Umbilical cord (tissue), 1 donor: ENCODE measurements at regions not wholly inside any gene's neighbourhood (a gene's known extent, or its start where the extent isn't known, plus 50 kb on each side); places are given as distances from the start of the nearest gene placed in this dataset.
"Not testable (repeated sequence)": the region's sequence is repeated elsewhere in the genome, so short reads cannot be mapped to it uniquely, and the experiment has no call there.

Experiments used
- DNase-seq: peaks from one replicate; pipeline ENCODE4 v3.0.0-alpha.2; 2015; ENCODE audit warnings: low spot score

- DNase-seq: no peak
Measured at GRCh38 chr2:147609301-147609700, 235.5 kb upstream of the ACVR2A start.

- no peak for DNase-seq
Measured at GRCh38 chr2:147607379-147607778, 237.4 kb upstream of the ACVR2A start.

- no peak for DNase-seq
Measured at GRCh38 chr2:147603876-147604275, 241.0 kb upstream of the ACVR2A start.

- peak; percentile 32 for DNase-seq
Measured at GRCh38 chr2:147603447-147603846, 241.4 kb upstream of the ACVR2A start.

GRCh38 chr2:147600646-147601045 is 244.2 kb upstream of the ACVR2A start:
- no peak for DNase-seq

- no peak for DNase-seq
Measured at GRCh38 chr2:147600223-147600622, 244.6 kb upstream of the ACVR2A start.

- DNase-seq: no peak
Measured at GRCh38 chr2:147595200-147595599, 249.6 kb upstream of the ACVR2A start.

GRCh38 chr2:147594038-147594437 is 250.8 kb upstream of the ACVR2A start:
- DNase-seq: no peak

GRCh38 chr2:147592784-147593183 is 252.0 kb upstream of the ACVR2A start:
- not testable (repeated sequence) for DNase-seq

- DNase-seq: no peak
Measured at GRCh38 chr2:147589127-147589526, 255.7 kb upstream of the ACVR2A start.

- no peak for DNase-seq
Measured at GRCh38 chr2:147588191-147588590, 256.6 kb upstream of the ACVR2A start.

GRCh38 chr2:147578529-147578928 is 266.3 kb upstream of the ACVR2A start:
- DNase-seq: no peak

- DNase-seq: no peak
Measured at GRCh38 chr2:147577998-147578380, 266.8 kb upstream of the ACVR2A start.

- DNase-seq: peak; percentile 97
Measured at GRCh38 chr2:147577323-147577997, 267.4 kb upstream of the ACVR2A start.

GRCh38 chr2:147575106-147575505 is 269.7 kb upstream of the ACVR2A start:
- no peak for DNase-seq

GRCh38 chr2:147572622-147573021 is 272.2 kb upstream of the ACVR2A start:
- no peak for DNase-seq

- DNase-seq: no peak
Measured at GRCh38 chr2:147569426-147569825, 275.4 kb upstream of the ACVR2A start.

- no peak for DNase-seq
Measured at GRCh38 chr2:147568109-147568508, 276.7 kb upstream of the ACVR2A start.

- DNase-seq: peak; percentile 34
Measured at GRCh38 chr2:147567136-147567535, 277.7 kb upstream of the ACVR2A start.

GRCh38 chr2:147560810-147561535 is 283.9 kb upstream of the ACVR2A start:
- DNase-seq: peak; percentile 33

- no peak for DNase-seq
Measured at GRCh38 chr2:147559070-147559725, 285.6 kb upstream of the ACVR2A start.

GRCh38 chr2:147558620-147559019 is 286.2 kb upstream of the ACVR2A start:
- DNase-seq: no peak
